H1 (cell line): ENCODE measurements at regions not wholly inside any gene's neighbourhood (a gene's known extent, or its start where the extent isn't known, plus 50 kb on each side); places are given as distances from the start of the nearest gene placed in this dataset.

ENCODE experiments used
- CTCF ChIA-PET: fragments of 300-600 bp; sonication (Branson Sonifier 250); formaldehyde crosslinking; loops from one replicate; lab custom pipeline; 2021; ENCODE audit not compliant: partially characterized antibody; lab: Charles Lee
- POLR2A ChIA-PET: fragments of 300-600 bp; sonication (Branson Sonifier 250); formaldehyde crosslinking; loops from one replicate; lab custom pipeline; 2021; ENCODE audit warnings: inconsistent platforms; ENCODE audit not compliant: partially characterized antibody; lab: Charles Lee
- DNase-seq, 2 experiments: peaks; one replicate each; pipeline versions ENCODE4 v3.0.0 to v3.0.0-alpha.2; 2010 to 2022; ENCODE audit warnings: low spot score in 2 of 2, low read depth in 1 of 2, mixed read lengths in 1 of 2
- FAIRE-seq: peaks from 2 replicates; lab custom pipeline; 2011; peaks lifted over from hg19 to GRCh38; lab: Jason Lieb, UNC
- H2AFZ ChIP-seq: 2 replicates; pipeline ENCODE4 v1.8.1; 2012; ENCODE audit warnings: low read length, inconsistent platforms
- H2AK5ac ChIP-seq: 2 replicates; pipeline ENCODE4 v1.6.1; 2013; ENCODE audit warnings: low read depth, low read length
- H2BK120ac ChIP-seq: replicated peaks from 2 replicates; pipeline ENCODE3; 2013; ENCODE audit warnings: low read depth, low read length, inconsistent platforms
- H2BK12ac ChIP-seq: 2 replicates; pipeline ENCODE4 v1.6.1; 2013; ENCODE audit warnings: low read depth, low read length
- H2BK15ac ChIP-seq: 2 replicates; pipeline ENCODE4 v1.6.1; 2013; ENCODE audit warnings: low read length
- H2BK20ac ChIP-seq: 2 replicates; pipeline ENCODE4 v1.6.1; 2013; ENCODE audit warnings: low read length
- H2BK5ac ChIP-seq: 2 replicates; pipeline ENCODE4 v1.6.1; 2013; ENCODE audit warnings: low read depth, low read length
- H3K14ac ChIP-seq: 2 replicates; pipeline ENCODE4 v1.6.1; 2013; ENCODE audit warnings: inconsistent platforms; ENCODE audit not compliant: insufficient read length
- H3K18ac ChIP-seq: 2 replicates; pipeline ENCODE4 v1.6.1; 2013; ENCODE audit warnings: low read length; ENCODE audit errors: extremely low read depth
- H3K23ac ChIP-seq: 2 replicates; pipeline ENCODE4 v1.6.1; 2013; ENCODE audit warnings: inconsistent platforms; ENCODE audit not compliant: insufficient read length
- H3K23me2 ChIP-seq: 2 replicates; pipeline ENCODE4 v1.6.1; 2013; ENCODE audit warnings: low read depth, low read length
- H3K27ac ChIP-seq: 2 replicates; pipeline ENCODE4 v1.6.1; 2011; ENCODE audit warnings: low read depth, low read length, inconsistent platforms
- H3K27me3 ChIP-seq, 4 experiments: replicated peaks in 1 of 4; 1 replicate in 1 of 4; 2 replicates in 3 of 4; pipeline versions ENCODE4 v1.6.1 to v1.8.1; 2011 to 2013; ENCODE audit warnings: low read length in 3 of 4, mild to moderate bottlenecking in 3 of 4, inconsistent platforms in 2 of 4, mixed read lengths in 2 of 4, moderate library complexity in 1 of 4; ENCODE audit not compliant: control insufficient read depth in 3 of 4, insufficient read depth in 3 of 4; ENCODE audit errors: extremely low read depth in 1 of 4
- H3K36me3 ChIP-seq, 4 experiments: 2 replicates each; pipeline versions ENCODE4 v1.6.1 to v1.8.1; 2011 to 2013; ENCODE audit warnings: mild to moderate bottlenecking in 4 of 4, low read length in 3 of 4, moderate library complexity in 2 of 4, control low read depth in 1 of 4, inconsistent platforms in 1 of 4; ENCODE audit not compliant: insufficient read depth in 4 of 4, control insufficient read depth in 2 of 4
- H3K4ac ChIP-seq: replicated peaks from 2 replicates; pipeline ENCODE3; 2013; ENCODE audit warnings: low read length, low read depth, mixed read lengths, inconsistent platforms; ENCODE audit not compliant: insufficient read length
- H3K4me1 ChIP-seq, 4 experiments: replicated peaks in 1 of 4; 1 replicate in 1 of 4; 2 replicates in 3 of 4; pipeline versions ENCODE4 v1.6.1 to v1.8.1; 2011 to 2013; ENCODE audit warnings: low read length in 3 of 4, inconsistent platforms in 2 of 4, mixed read lengths in 1 of 4; ENCODE audit not compliant: insufficient read depth in 4 of 4, control insufficient read depth in 3 of 4
- H3K4me2 ChIP-seq, 2 experiments: 2 replicates each; pipeline versions ENCODE4 v1.6.1 to v1.8.1; 2011 to 2013; ENCODE audit warnings: low read depth in 2 of 2, low read length in 2 of 2, control low read depth in 1 of 2, inconsistent platforms in 1 of 2, mild to moderate bottlenecking in 1 of 2; ENCODE audit not compliant: insufficient read depth in 1 of 2
- H3K4me3 ChIP-seq, 4 experiments: fragments of 200-600, 300-600 bp in 1 of 4; sonication (generic), shearing (Covaris generic), sonication (Bioruptor Twin) in 1 of 4; 2 replicates each; pipeline versions ENCODE4 v1.5.1 to v1.8.1; 2011 to 2016; ENCODE audit warnings: low read length in 4 of 4, low read depth in 3 of 4, control low read depth in 2 of 4, inconsistent platforms in 2 of 4, mild to moderate bottlenecking in 2 of 4, mixed read lengths in 1 of 4, moderate library complexity in 1 of 4; ENCODE audit not compliant: insufficient read depth in 2 of 4; ENCODE audit errors: extremely low read depth in 1 of 4
- H3K56ac ChIP-seq: replicated peaks from 2 replicates; pipeline ENCODE3; 2013; ENCODE audit warnings: low read depth, mild to moderate bottlenecking, mixed read lengths, low read length, inconsistent platforms; ENCODE audit not compliant: insufficient read length
- H3K79me1 ChIP-seq: 2 replicates; pipeline ENCODE4 v1.6.1; 2013; ENCODE audit warnings: low read depth, low read length, control low read depth
- H3K79me2 ChIP-seq, 2 experiments: 2 replicates each; pipeline versions ENCODE4 v1.6.1 to v1.8.1; 2012 to 2013; ENCODE audit warnings: low read length in 2 of 2, mild to moderate bottlenecking in 2 of 2, inconsistent platforms in 1 of 2; ENCODE audit not compliant: insufficient read depth in 2 of 2, control insufficient read depth in 1 of 2
- H3K9ac ChIP-seq, 4 experiments: replicated peaks in 1 of 4; 1 replicate in 1 of 4; 2 replicates in 3 of 4; pipeline versions ENCODE4 v1.6.1 to v1.8.1; 2011 to 2013; ENCODE audit warnings: low read depth in 3 of 4, low read length in 3 of 4, control low read depth in 2 of 4, mild to moderate bottlenecking in 2 of 4, moderate library complexity in 2 of 4, inconsistent platforms in 1 of 4; ENCODE audit errors: extremely low read depth in 1 of 4
- H3K9me3 ChIP-seq, 2 experiments: 2 replicates each; pipeline versions ENCODE4 v1.6.1 to v1.8.1; 2012 to 2013; ENCODE audit warnings: mild to moderate bottlenecking in 2 of 2, moderate library complexity in 2 of 2, control low read depth in 1 of 2, inconsistent platforms in 1 of 2, low read depth in 1 of 2, low read length in 1 of 2, mixed read lengths in 1 of 2; ENCODE audit not compliant: insufficient read depth in 2 of 2
- H4K20me1 ChIP-seq, 2 experiments: replicated peaks in 1 of 2; 2 replicates each; pipeline versions ENCODE3 to v1.8.1; 2011 to 2013; ENCODE audit warnings: inconsistent platforms in 2 of 2, low read length in 2 of 2, mild to moderate bottlenecking in 1 of 2; ENCODE audit not compliant: insufficient read depth in 2 of 2, control insufficient read depth in 1 of 2
- H4K5ac ChIP-seq: 2 replicates; pipeline ENCODE4 v1.6.1; 2013; ENCODE audit warnings: low read length, low read depth, mixed read lengths, inconsistent platforms; ENCODE audit not compliant: insufficient read length
- H4K8ac ChIP-seq: 2 replicates; pipeline ENCODE4 v1.8.0; 2013; ENCODE audit warnings: mild to moderate bottlenecking, moderate library complexity, low read length, inconsistent platforms; ENCODE audit not compliant: insufficient read depth; ENCODE audit errors: extremely low read depth
- H4K91ac ChIP-seq: replicated peaks from 2 replicates; pipeline ENCODE3; 2013; ENCODE audit warnings: low read length, mixed read lengths, inconsistent platforms; ENCODE audit not compliant: insufficient read length
- E2F6 ChIP-seq: IDR thresholded peaks from 2 replicates; pipeline ENCODE4 v1.6.1; 2012; ENCODE audit warnings: inconsistent platforms
- HDAC2 ChIP-seq, 2 experiments: fragments of 300-600 bp in 1 of 2; sonication (generic) in 1 of 2; IDR thresholded peaks; 2 replicates each; pipeline ENCODE4 v1.6.1; 2011 to 2012; ENCODE audit warnings: low read depth in 2 of 2, low read length in 2 of 2, mild to moderate bottlenecking in 2 of 2, moderate library complexity in 2 of 2, borderline replicate concordance in 1 of 2, inconsistent platforms in 1 of 2
- KDM1A ChIP-seq: fragments of 200-600, 300-600 bp; sonication (generic); IDR thresholded peaks from 2 replicates; pipeline ENCODE4 v1.7.1; 2016; ENCODE audit warnings: mild to moderate bottlenecking, low read length, borderline replicate concordance
- MAFK ChIP-seq: IDR thresholded peaks from 2 replicates; pipeline ENCODE4 v1.6.1; 2012; ENCODE audit warnings: low read depth, mild to moderate bottlenecking, improper control_type of control experiment, low read length
- RBBP5 ChIP-seq: IDR thresholded peaks from 2 replicates; pipeline ENCODE4 v1.7.1; 2012; ENCODE audit warnings: low read depth, mild to moderate bottlenecking, inconsistent platforms, low read length, moderate library complexity, borderline replicate concordance
- SAP30 ChIP-seq: fragments of 300-600 bp; sonication (generic); IDR thresholded peaks from 2 replicates; pipeline ENCODE4 v1.7.1; 2012; ENCODE audit warnings: low read length, moderate library complexity, mild to moderate bottlenecking, inconsistent platforms; ENCODE audit not compliant: insufficient read depth, insufficient replicate concordance
- SIRT6 ChIP-seq: IDR thresholded peaks from one replicate; pipeline ENCODE4 v1.7.1; 2012; ENCODE audit warnings: low read length, inconsistent platforms
- SP2 ChIP-seq: IDR thresholded peaks from 2 replicates; pipeline ENCODE4 v1.6.1; 2012; ENCODE audit warnings: mild to moderate bottlenecking, low read length, inconsistent platforms
- TAF1 ChIP-seq: IDR thresholded peaks from 2 replicates; pipeline ENCODE4 v1.6.1; 2011; ENCODE audit warnings: mild to moderate bottlenecking, low read depth, low read length
- WGBS, 2 experiments: shearing (Covaris generic) in 1 of 2; methylation state at CpG; one replicate each; pipeline versions ENCODE4 v1.1.6 to v1.1.7; 2013 to 2015; ENCODE audit warnings: low lambda C conversion rate in 2 of 2, mixed read lengths in 2 of 2, inconsistent platforms in 1 of 2, low coverage in 1 of 2, missing lambda C conversion rate in 1 of 2; ENCODE audit not compliant: insufficient replicate concordance in 2 of 2, insufficient coverage in 1 of 2, insufficient read length in 1 of 2; ENCODE audit errors: extremely low coverage in 1 of 2, missing lambda C conversion rate in 1 of 2; 5-methylcytosine and 5-hydroxymethylcytosine counted together

- 0 out of 4 replicates have a peak, but pooled peaks cover 0 to 4% of the 10 kb centered on the region in 2 experiments for H3K9me3 ChIP-seq
- H3K4me3 ChIP-seq: no peak overlapping the region
- TF ChIP-seq E2F6 (no peak), SIRT6 (no peak), SAP30 (no peak), KDM1A (no peak), MAFK (no peak), SP2 (no peak), TAF1 (no peak), HDAC2 (IDR thresholded peaks at IDR 0.05; ENCODE audit: borderline replicate concordance in 1 of 2, low read depth in 2 of 2, low read length in 2 of 2) (no peak), RBBP5 (no peak)
- DNase-seq (no peak), FAIRE-seq (no peak)
- H3K27ac ChIP-seq: no peak overlapping the region
- H2BK120ac ChIP-seq: no peak overlapping the region
- H4K91ac ChIP-seq: no peak overlapping the region
- no peak overlapping the region for H3K14ac ChIP-seq
- H3K56ac ChIP-seq: no peak overlapping the region
- H3K23me2 ChIP-seq: no peaks in the 10 kb centered on the region
- no peak overlapping the region for H3K18ac ChIP-seq
- H3K4me2 ChIP-seq: no peak overlapping the region
- no peaks in the 10 kb centered on the region for H3K4me1 ChIP-seq
- H4K20me1 ChIP-seq: no peaks in the 10 kb centered on the region
- CTCF ChIA-PET: no interaction called here
- no peak overlapping the region for H3K4ac ChIP-seq
- no peak overlapping the region for H2BK12ac ChIP-seq
- H3K36me3 ChIP-seq: no peaks in the 10 kb centered on the region; a peak in 1 of 8 replicates
- no peak overlapping the region for H2BK20ac ChIP-seq
- H3K9ac ChIP-seq: no peak overlapping the region
- 89% methylated on average over 1 of the region's 1 CpG; no CpG with 5 or more reads in 1 of the 2 experiments for WGBS, 2 experiments
- no peaks in the 10 kb centered on the region for H3K79me1 ChIP-seq
- H3K23ac ChIP-seq: no peak overlapping the region
- H4K5ac ChIP-seq: no peak overlapping the region
- H2AK5ac ChIP-seq: no peak overlapping the region
- no peak overlapping the region for H2BK5ac ChIP-seq
- no peak overlapping the region for H2BK15ac ChIP-seq
- H2AFZ ChIP-seq: no peak overlapping the region
- H3K27me3 ChIP-seq: no peaks in the 10 kb centered on the region
- H4K8ac ChIP-seq: no peak overlapping the region
- POLR2A ChIA-PET: no interaction called here
- no peaks in the 10 kb centered on the region for H3K79me2 ChIP-seq
Observed at GRCh38 chr13:89565476-89566100, 1781.9 kb upstream of the MIR17HG start.
